Activated naive CD8-positive, alpha-beta T cell (primary cell): ENCODE measurements at regions not wholly inside any gene's neighbourhood (a gene's known extent, or its start where the extent isn't known, plus 50 kb on each side); places are given as distances from the start of the nearest gene placed in this dataset.

Experiments
- H3K27ac Mint-ChIP-seq: one replicate; pipeline ENCODE4 v1.8.0; 2021; ENCODE audit warnings: mixed read lengths
- H3K27me3 Mint-ChIP-seq: one replicate; pipeline ENCODE4 v1.8.0; 2021; ENCODE audit warnings: mixed read lengths
- H3K36me3 Mint-ChIP-seq: one replicate; pipeline ENCODE4 v1.8.0; 2021; ENCODE audit warnings: mixed read lengths
- H3K4me1 Mint-ChIP-seq: one replicate; pipeline ENCODE4 v1.8.0; 2021; ENCODE audit warnings: low read depth, mixed read lengths
- H3K4me3 Mint-ChIP-seq: one replicate; pipeline ENCODE4 v1.8.0; 2021; ENCODE audit warnings: mild to moderate bottlenecking, mixed read lengths
- H3K9me3 Mint-ChIP-seq: one replicate; pipeline ENCODE4 v1.8.0; 2021; ENCODE audit warnings: low read depth, mixed read lengths

DNA sequence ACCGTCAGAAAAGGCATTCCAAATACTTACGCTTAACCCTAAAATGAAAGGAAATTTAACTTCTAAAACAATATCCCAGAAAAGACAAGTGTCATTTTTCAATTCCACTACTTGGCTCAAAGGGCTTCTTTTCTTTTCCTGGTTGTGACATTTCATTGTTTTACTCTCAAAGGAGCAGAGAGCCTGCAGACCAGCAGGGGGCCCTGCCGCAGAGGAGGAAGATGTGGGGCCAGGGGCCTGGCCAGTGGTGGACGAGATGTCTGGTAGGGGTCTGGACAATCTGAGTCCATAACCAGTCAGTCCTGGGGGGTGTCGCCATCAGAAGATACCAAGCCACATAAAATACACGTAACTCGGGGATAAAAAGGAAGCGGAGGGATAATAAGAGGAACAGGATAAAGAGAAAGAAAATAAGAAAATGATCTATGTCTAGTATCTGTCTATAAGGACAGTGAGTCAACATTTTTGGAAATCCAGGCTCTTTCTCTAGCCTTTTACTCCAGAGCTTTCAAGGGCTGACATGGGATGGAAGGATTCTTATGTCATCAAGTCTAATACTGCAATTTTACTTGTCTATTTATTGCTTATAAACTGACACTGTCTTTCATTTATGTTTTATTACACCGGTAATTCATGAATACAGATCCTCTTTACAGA is 54.2 kb upstream of the ARHGEF3 start:
- Mint-ChIP-seq H3K36me3 (peaks cover 5% of the 10 kb centered on the region), H3K27me3 (no peaks in the 10 kb centered on the region), H3K9me3 (no peaks in the 10 kb centered on the region), H3K27ac (peak overlapping the region; percentile 4), H3K4me3 (no peak overlapping the region), H3K4me1 (peaks cover 43% of the 10 kb centered on the region)

DNA sequence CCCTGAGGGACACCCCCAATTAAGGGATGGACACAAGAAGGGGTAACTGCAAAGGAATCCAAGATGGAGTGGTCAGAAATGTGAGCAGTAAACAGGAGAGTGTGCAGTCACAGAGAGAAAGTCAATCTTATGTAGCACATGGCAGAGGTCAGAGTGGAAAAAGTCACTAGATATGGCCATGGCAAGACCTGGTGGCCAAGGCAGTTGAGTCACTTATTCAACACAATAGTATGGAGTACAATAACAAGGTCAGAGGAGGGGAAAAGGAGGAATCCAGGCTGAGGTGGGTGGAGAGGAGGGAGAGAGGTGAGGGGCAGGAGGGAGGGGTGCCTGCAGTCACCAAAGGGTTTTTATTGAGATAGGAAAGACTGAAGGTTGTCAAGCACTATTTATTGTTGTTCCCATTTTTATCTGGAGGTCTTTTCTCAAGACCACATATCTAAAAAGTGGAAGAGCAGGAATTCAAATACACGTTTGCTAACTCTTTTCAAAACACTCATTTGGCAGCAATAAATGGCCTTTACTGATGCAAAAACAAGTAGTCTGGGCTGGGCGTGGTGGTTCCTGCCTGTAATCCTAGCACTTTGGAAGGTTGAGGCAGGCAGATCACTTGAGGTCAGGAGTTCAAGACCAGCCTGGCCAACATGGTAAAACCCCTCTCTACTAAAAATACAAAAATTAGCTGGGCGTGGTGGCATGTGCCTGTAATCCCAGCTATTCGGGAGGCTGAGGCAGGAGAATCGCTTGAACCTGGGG is 53.3 kb upstream of the ARHGEF3 start:
- H3K27me3 Mint-ChIP-seq = no peaks in the 10 kb centered on the region
- H3K4me3 Mint-ChIP-seq = no peak overlapping the region
- peaks cover 34% of the 10 kb centered on the region for H3K4me1 Mint-ChIP-seq
- H3K9me3 Mint-ChIP-seq = no peaks in the 10 kb centered on the region
- peaks cover 5% of the 10 kb centered on the region for H3K36me3 Mint-ChIP-seq
- H3K27ac Mint-ChIP-seq = no peak overlapping the region

DNA sequence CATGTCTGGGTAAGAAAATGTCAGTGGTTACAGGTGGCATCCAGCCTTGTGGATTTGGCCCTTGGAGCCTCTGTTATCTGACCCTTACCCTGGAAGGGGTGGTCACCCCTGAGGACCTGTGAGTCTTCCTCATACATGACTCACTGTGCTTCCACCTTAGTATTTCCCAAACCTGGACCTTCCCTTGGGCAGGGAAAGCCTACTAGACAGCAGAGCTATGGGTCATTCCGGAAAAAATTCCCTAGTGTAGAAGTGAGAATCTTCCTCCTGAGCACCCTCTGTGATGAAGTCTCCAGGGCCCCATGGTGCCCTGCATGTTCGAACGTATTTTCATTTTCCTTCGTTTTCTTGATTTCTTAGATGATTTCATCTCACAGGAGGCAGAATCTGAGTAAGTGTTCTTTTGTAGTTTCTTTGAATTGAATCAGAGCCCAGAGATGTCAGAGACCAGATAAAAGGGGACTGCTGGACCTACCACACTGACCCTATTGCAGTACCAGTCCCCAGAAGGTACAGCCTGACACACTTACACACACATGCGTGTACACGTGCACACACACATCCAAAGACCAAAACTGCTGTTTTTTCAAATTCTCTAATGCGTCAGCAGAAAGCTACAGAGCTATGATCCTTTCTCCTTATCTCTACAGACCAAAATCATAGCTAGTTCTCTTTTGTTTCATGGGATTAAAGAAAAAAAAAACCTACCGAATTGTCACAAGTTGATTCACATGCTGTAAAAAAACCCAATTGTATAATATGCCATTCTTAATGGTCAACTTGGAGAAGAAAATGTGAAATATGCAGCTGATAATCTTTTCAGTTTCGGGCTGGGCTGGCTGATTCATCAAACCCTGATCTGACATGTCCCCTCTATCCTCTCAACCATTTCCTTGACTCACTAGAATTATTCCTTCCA is 50.5 kb upstream of the ARHGEF3 start:
- H3K4me1 Mint-ChIP-seq = peaks cover 27% of the 10 kb centered on the region
- H3K36me3 Mint-ChIP-seq = peaks cover 5% of the 10 kb centered on the region
- no peak overlapping the region for H3K4me3 Mint-ChIP-seq
- H3K27ac Mint-ChIP-seq = no peak overlapping the region
- no peaks in the 10 kb centered on the region for H3K9me3 Mint-ChIP-seq
- no peaks in the 10 kb centered on the region for H3K27me3 Mint-ChIP-seq
